ENCODE measurements at regions not wholly inside any gene's neighbourhood (a gene's known extent, or its start where the extent isn't known, plus 50 kb on each side); places are given as distances from the start of the nearest gene placed in this dataset.

GRCh38 chr18:51649796-51650195 lies 452.3 kb upstream of the MEX3C start:
- Mint-ChIP-seq H3K4me3 (no peak overlapping the region), H3K27me3 (ENCODE audit: low read depth) (no peaks in the 10 kb centered on the region), H3K4me1 (ENCODE audit: low read depth) (no peaks in the 10 kb centered on the region), H3K27ac (no peak overlapping the region), H3K36me3 (ENCODE audit: low read depth) (no peaks in the 10 kb centered on the region), H3K9me3 (no peaks in the 10 kb centered on the region)

GRCh38 chr18:51651761-51652160 lies 454.3 kb upstream of the MEX3C start:
- no peaks in the 10 kb centered on the region for H3K4me1 Mint-ChIP-seq (ENCODE audit: low read depth)
- no peak overlapping the region for H3K4me3 Mint-ChIP-seq
- H3K36me3 Mint-ChIP-seq (ENCODE audit: low read depth) = no peaks in the 10 kb centered on the region
- H3K9me3 Mint-ChIP-seq = no peaks in the 10 kb centered on the region
- no peaks in the 10 kb centered on the region for H3K27me3 Mint-ChIP-seq (ENCODE audit: low read depth)
- no peak overlapping the region for H3K27ac Mint-ChIP-seq

GRCh38 chr18:51653507-51654213 lies 456.2 kb upstream of the MEX3C start:
- H3K36me3 Mint-ChIP-seq (ENCODE audit: low read depth) = no peaks in the 10 kb centered on the region
- H3K27ac Mint-ChIP-seq = no peak overlapping the region
- H3K4me3 Mint-ChIP-seq = no peak overlapping the region
- no peaks in the 10 kb centered on the region for H3K4me1 Mint-ChIP-seq (ENCODE audit: low read depth)
- H3K27me3 Mint-ChIP-seq (ENCODE audit: low read depth) = no peaks in the 10 kb centered on the region
- no peaks in the 10 kb centered on the region for H3K9me3 Mint-ChIP-seq

- H3K9me3 Mint-ChIP-seq = no peaks in the 10 kb centered on the region
- H3K4me3 Mint-ChIP-seq = no peak overlapping the region
- no peaks in the 10 kb centered on the region for H3K27me3 Mint-ChIP-seq (ENCODE audit: low read depth)
- H3K36me3 Mint-ChIP-seq (ENCODE audit: low read depth) = no peaks in the 10 kb centered on the region
- H3K27ac Mint-ChIP-seq = no peak overlapping the region
- H3K4me1 Mint-ChIP-seq (ENCODE audit: low read depth) = no peaks in the 10 kb centered on the region
Measured at GRCh38 chr18:51654488-51655326, 457.2 kb upstream of the MEX3C start.

- Mint-ChIP-seq H3K9me3 (no peaks in the 10 kb centered on the region), H3K27ac (no peak overlapping the region), H3K27me3 (ENCODE audit: low read depth) (no peaks in the 10 kb centered on the region), H3K36me3 (ENCODE audit: low read depth) (no peaks in the 10 kb centered on the region), H3K4me3 (no peak overlapping the region), H3K4me1 (ENCODE audit: low read depth) (no peaks in the 10 kb centered on the region)
Measured at GRCh38 chr18:51655327-51655698, 457.8 kb upstream of the MEX3C start.

GRCh38 chr18:51656249-51656648 lies 458.8 kb upstream of the MEX3C start:
- H3K27me3 Mint-ChIP-seq (ENCODE audit: low read depth) = no peaks in the 10 kb centered on the region

GRCh38 chr18:51658436-51658835 lies 461.0 kb upstream of the MEX3C start:
- Mint-ChIP-seq H3K4me3 (no peak overlapping the region), H3K27ac (no peak overlapping the region), H3K36me3 (ENCODE audit: low read depth) (no peaks in the 10 kb centered on the region), H3K4me1 (ENCODE audit: low read depth) (no peaks in the 10 kb centered on the region), H3K27me3 (ENCODE audit: low read depth) (no peaks in the 10 kb centered on the region), H3K9me3 (no peaks in the 10 kb centered on the region)

More at GRCh38 chr18:51656249-51656648, 458.8 kb upstream of the MEX3C start:
- no peaks in the 10 kb centered on the region for H3K4me1 Mint-ChIP-seq (ENCODE audit: low read depth)
- H3K4me3 Mint-ChIP-seq = no peak overlapping the region
- no peak overlapping the region for H3K27ac Mint-ChIP-seq
- H3K36me3 Mint-ChIP-seq (ENCODE audit: low read depth) = no peaks in the 10 kb centered on the region
- H3K9me3 Mint-ChIP-seq = no peaks in the 10 kb centered on the region

GRCh38 chr18:51659781-51660180 lies 462.3 kb upstream of the MEX3C start:
- Mint-ChIP-seq H3K27ac (no peak overlapping the region), H3K27me3 (ENCODE audit: low read depth) (no peaks in the 10 kb centered on the region), H3K9me3 (no peaks in the 10 kb centered on the region), H3K36me3 (ENCODE audit: low read depth) (no peaks in the 10 kb centered on the region), H3K4me3 (no peak overlapping the region), H3K4me1 (ENCODE audit: low read depth) (no peaks in the 10 kb centered on the region)

GRCh38 chr18:51660188-51660715 lies 462.8 kb upstream of the MEX3C start:
- no peaks in the 10 kb centered on the region for H3K36me3 Mint-ChIP-seq (ENCODE audit: low read depth)
- H3K9me3 Mint-ChIP-seq = no peaks in the 10 kb centered on the region
- no peaks in the 10 kb centered on the region for H3K27me3 Mint-ChIP-seq (ENCODE audit: low read depth)
- no peak overlapping the region for H3K4me3 Mint-ChIP-seq
- no peaks in the 10 kb centered on the region for H3K4me1 Mint-ChIP-seq (ENCODE audit: low read depth)
- H3K27ac Mint-ChIP-seq = no peak overlapping the region

- no peak overlapping the region for H3K4me3 Mint-ChIP-seq
- H3K9me3 Mint-ChIP-seq = no peaks in the 10 kb centered on the region
- peaks cover 2% of the 10 kb centered on the region for H3K4me1 Mint-ChIP-seq (ENCODE audit: low read depth)
- no peaks in the 10 kb centered on the region for H3K36me3 Mint-ChIP-seq (ENCODE audit: low read depth)
- H3K27ac Mint-ChIP-seq = no peak overlapping the region
- no peaks in the 10 kb centered on the region for H3K27me3 Mint-ChIP-seq (ENCODE audit: low read depth)
Measured at GRCh38 chr18:51664236-51664635, 466.8 kb upstream of the MEX3C start.

- Mint-ChIP-seq H3K27ac (no peak overlapping the region), H3K27me3 (ENCODE audit: low read depth) (no peaks in the 10 kb centered on the region), H3K36me3 (ENCODE audit: low read depth) (no peaks in the 10 kb centered on the region), H3K4me3 (no peak overlapping the region), H3K9me3 (no peaks in the 10 kb centered on the region), H3K4me1 (ENCODE audit: low read depth) (peaks cover 2% of the 10 kb centered on the region)
Measured at GRCh38 chr18:51666763-51667191, 469.3 kb upstream of the MEX3C start.

GRCh38 chr18:51668101-51668500 lies 470.6 kb upstream of the MEX3C start:
- Mint-ChIP-seq H3K9me3 (no peaks in the 10 kb centered on the region), H3K27ac (no peak overlapping the region), H3K36me3 (ENCODE audit: low read depth) (no peaks in the 10 kb centered on the region), H3K4me1 (ENCODE audit: low read depth) (peaks cover 2% of the 10 kb centered on the region), H3K27me3 (ENCODE audit: low read depth) (no peaks in the 10 kb centered on the region), H3K4me3 (no peak overlapping the region)

- no peaks in the 10 kb centered on the region for H3K27me3 Mint-ChIP-seq (ENCODE audit: low read depth)
- no peak overlapping the region for H3K4me3 Mint-ChIP-seq
- H3K27ac Mint-ChIP-seq = no peak overlapping the region
- H3K36me3 Mint-ChIP-seq (ENCODE audit: low read depth) = no peaks in the 10 kb centered on the region
- H3K9me3 Mint-ChIP-seq = no peaks in the 10 kb centered on the region
- H3K4me1 Mint-ChIP-seq (ENCODE audit: low read depth) = peaks cover 2% of the 10 kb centered on the region
Measured at GRCh38 chr18:51668607-51669006, 471.1 kb upstream of the MEX3C start.

- Mint-ChIP-seq H3K9me3 (no peaks in the 10 kb centered on the region), H3K36me3 (ENCODE audit: low read depth) (no peaks in the 10 kb centered on the region), H3K4me3 (no peak overlapping the region), H3K27me3 (ENCODE audit: low read depth) (no peaks in the 10 kb centered on the region), H3K4me1 (ENCODE audit: low read depth) (no peaks in the 10 kb centered on the region), H3K27ac (no peak overlapping the region)
Measured at GRCh38 chr18:51686590-51686989, 489.1 kb upstream of the MEX3C start.
